ENCODE measurements at regions not wholly inside any gene's neighbourhood (a gene's known extent, or its start where the extent isn't known, plus 50 kb on each side); places are given as distances from the start of the nearest gene placed in this dataset.

GRCh38 chr1:67574221-67574620 lies 110.8 kb upstream of the GADD45A start:
- no peak for TF ChIP-seq CTCF (IDR thresholded peaks at IDR 0.05)
- TF ChIP-seq EZH2 (IDR thresholded peaks at IDR 0.05; ENCODE audit: borderline replicate concordance, insufficient read depth, low read depth, low read length, poor library complexity, severe bottlenecking), result no peak
